ENCODE measurements at regions not wholly inside any gene's neighbourhood (a gene's known extent, or its start where the extent isn't known, plus 50 kb on each side); places are given as distances from the start of the nearest gene placed in this dataset.

- peaks cover 0 to 8% of the 10 kb centered on the region in 2 donors for H3K4me1 ChIP-seq
- no peaks in the 10 kb centered on the region for H3K9me3 ChIP-seq
- H3K27ac ChIP-seq, result no peak overlapping the region
- 33 to 36% methylated on average over 2 of the region's 2 CpGs for WGBS, 2 donors
- H3K36me3 ChIP-seq, result no peaks in the 10 kb centered on the region
- intact Hi-C loops (cut with DNase I), result loop anchor here (5.0 to 10.0 kb wide), 2 partner anchors 149 to 731 kb away; no protein-coding TSS in a partner anchor
- H3K27me3 ChIP-seq, result no peaks in the 10 kb centered on the region
- no peak for DNase-seq
- H3K4me3 ChIP-seq (replicated peaks in 1 of 3), result no peak overlapping the region
- TF ChIP-seq CTCF (IDR thresholded peaks at IDR 0.05) (peak; percentile 49 to 77 (median 59)), POLR2A (IDR thresholded peaks at IDR 0.05) (no peak)
Measured at GRCh38 chr3:99023590-99024192, 122.2 kb upstream of the DCBLD2 start.

- H3K4me1 ChIP-seq, result peaks cover 0 to 8% of the 10 kb centered on the region in 2 donors
- H3K9me3 ChIP-seq, result no peaks in the 10 kb centered on the region
- no peak overlapping the region for H3K27ac ChIP-seq
- no peak overlapping the region for H3K4me3 ChIP-seq (replicated peaks in 1 of 3)
- H3K27me3 ChIP-seq, result no peaks in the 10 kb centered on the region
- no peak for DNase-seq
- intact Hi-C loops (cut with DNase I), result loop anchor here (5.0 to 10.0 kb wide), 2 partner anchors 151 to 733 kb away; no protein-coding TSS in a partner anchor
- H3K36me3 ChIP-seq, result no peaks in the 10 kb centered on the region
- 100% methylated on average over 1 of the region's 1 CpG for WGBS, 2 donors
- TF ChIP-seq CTCF (IDR thresholded peaks at IDR 0.05) (no peak), POLR2A (IDR thresholded peaks at IDR 0.05) (no peak)
Measured at GRCh38 chr3:99021466-99021865, 120.0 kb upstream of the DCBLD2 start.

- TF ChIP-seq POLR2A (IDR thresholded peaks at IDR 0.05) (no peak), CTCF (IDR thresholded peaks at IDR 0.05) (no peak)
- Histone ChIP-seq H3K9me3 (no peaks in the 10 kb centered on the region), H3K4me1 (peaks cover 15 to 18% of the 10 kb centered on the region in 2 donors), H3K36me3 (no peaks in the 10 kb centered on the region), H3K27ac (no peak overlapping the region), H3K4me3 (replicated peaks in 1 of 3) (no peak overlapping the region), H3K27me3 (no peaks in the 10 kb centered on the region)
- intact Hi-C loops (cut with DNase I), result no loop called here
- WGBS, 2 donors, result 86 to 88% methylated on average over 1 of the region's 1 CpG
- no peak for DNase-seq
Measured at GRCh38 chr3:99016452-99016851, 115.0 kb upstream of the DCBLD2 start.

GRCh38 chr3:99013777-99014315 is 112.4 kb upstream of the DCBLD2 start:
- TF ChIP-seq CTCF (IDR thresholded peaks at IDR 0.05) (no peak), POLR2A (IDR thresholded peaks at IDR 0.05) (no peak)
- DNase-seq, result no peak
- H3K4me1 ChIP-seq, result peaks cover 10 to 15% of the 10 kb centered on the region in 2 donors
- H3K27me3 ChIP-seq, result no peaks in the 10 kb centered on the region
- H3K4me3 ChIP-seq (replicated peaks in 1 of 3), result no peak overlapping the region
- H3K36me3 ChIP-seq, result no peaks in the 10 kb centered on the region
- WGBS, 2 donors, result 41 to 52% methylated on average over 3 of the region's 3 CpGs
- intact Hi-C loops (cut with DNase I), result no loop called here
- H3K9me3 ChIP-seq, result no peaks in the 10 kb centered on the region
- H3K27ac ChIP-seq, result no peak overlapping the region

- H3K36me3 ChIP-seq, result no peaks in the 10 kb centered on the region
- peaks cover 10 to 15% of the 10 kb centered on the region in 2 donors for H3K4me1 ChIP-seq
- no peak overlapping the region for H3K4me3 ChIP-seq (replicated peaks in 1 of 3)
- H3K9me3 ChIP-seq, result no peaks in the 10 kb centered on the region
- TF ChIP-seq CTCF (IDR thresholded peaks at IDR 0.05) (peak in 1 of 6 experiments; percentile 26), POLR2A (IDR thresholded peaks at IDR 0.05) (no peak)
- peak overlapping the region in 1 of 3 donors; percentile 55 for H3K27ac ChIP-seq
- no peaks in the 10 kb centered on the region for H3K27me3 ChIP-seq
- no peak for DNase-seq
- intact Hi-C loops (cut with DNase I), result no loop called here
Measured at GRCh38 chr3:99013077-99013476, 111.6 kb upstream of the DCBLD2 start.
